Hypothalamus (tissue), 51 donors: ENCODE measurements at regions not wholly inside any gene's neighbourhood (a gene's known extent, or its start where the extent isn't known, plus 50 kb on each side); places are given as distances from the start of the nearest gene placed in this dataset.
"Not testable (repeated sequence)": the region's sequence is repeated elsewhere in the genome, so short reads cannot be mapped to it uniquely, and the experiment has no call there.

Source experiments
- DNase-seq, 51 donors: peaks; one replicate each; lab custom pipeline; 2025; lab: John Stamatoyannopoulos, UW

- no peak for DNase-seq
Observed at GRCh38 chr11:116678887-116679286, 93.9 kb downstream of the BUD13 start.

GRCh38 chr11:116667318-116667717, 105.5 kb downstream of the BUD13 start:
- not testable (repeated sequence) for DNase-seq

GRCh38 chr11:116666673-116667249, 106.0 kb downstream of the BUD13 start:
- not testable (repeated sequence) for DNase-seq

- no peak for DNase-seq
Observed at GRCh38 chr11:116665523-116665922, 107.3 kb downstream of the BUD13 start.

- no peak for DNase-seq
Observed at GRCh38 chr11:116661056-116661455, 111.7 kb downstream of the BUD13 start.

- no peak for DNase-seq
Observed at GRCh38 chr11:116660011-116660410, 112.8 kb downstream of the BUD13 start.

GRCh38 chr11:116658876-116659535, 113.8 kb downstream of the BUD13 start:
- no peak for DNase-seq

GRCh38 chr11:116657842-116658825, 114.7 kb downstream of the BUD13 start:
- no peak for DNase-seq

GRCh38 chr11:116656011-116656410, 116.8 kb downstream of the BUD13 start:
- DNase-seq = no peak

GRCh38 chr11:116654526-116654925, 118.3 kb downstream of the BUD13 start:
- DNase-seq = no peak

GRCh38 chr11:116653206-116653605, 119.6 kb downstream of the BUD13 start:
- DNase-seq = no peak

- DNase-seq = no peak
Observed at GRCh38 chr11:116651737-116652237, 121.0 kb downstream of the BUD13 start.

- DNase-seq = no peak
Observed at GRCh38 chr11:116651098-116651736, 121.6 kb downstream of the BUD13 start.

GRCh38 chr11:116650052-116650451, 122.7 kb downstream of the BUD13 start:
- DNase-seq = no peak

- DNase-seq = no peak
Observed at GRCh38 chr11:116649268-116649667, 123.5 kb downstream of the BUD13 start.

- DNase-seq = no peak
Observed at GRCh38 chr11:116648247-116649174, 124.3 kb downstream of the BUD13 start.

GRCh38 chr11:116647305-116648080, 125.3 kb downstream of the BUD13 start:
- DNase-seq = no peak

- DNase-seq = no peak
Observed at GRCh38 chr11:116646191-116646590, 126.6 kb downstream of the BUD13 start.

- DNase-seq = no peak
Observed at GRCh38 chr11:116644941-116645305, 127.9 kb downstream of the BUD13 start.
